Lower leg skin (tissue), 4 donors: ENCODE measurements at regions not wholly inside any gene's neighbourhood (a gene's known extent, or its start where the extent isn't known, plus 50 kb on each side); places are given as distances from the start of the nearest gene placed in this dataset.
"Not testable (repeated sequence)": the region's sequence is repeated elsewhere in the genome, so short reads cannot be mapped to it uniquely, and the experiment has no call there.

Experiments used
- DNase-seq, 2 donors: peaks; one replicate each; pipeline ENCODE4 v3.0.0-alpha.2; 2019; ENCODE audit warnings: low spot score in 2 of 2
- H3K4me3 ChIP-seq: fragments of 200-600 bp; sonication (generic); 2 replicates; pipeline ENCODE4 v1.5.1; 2017; ENCODE audit warnings: mild to moderate bottlenecking, low read depth; ENCODE audit not compliant: poor library complexity, severe bottlenecking
- CTCF ChIP-seq, 3 donors: fragments of 450-650 bp; IDR thresholded peaks; one replicate each; pipeline ENCODE4 v1.5.1; 2016; ENCODE audit warnings: antibody characterized with exemption in 3 of 3, mild to moderate bottlenecking in 3 of 3, moderate library complexity in 2 of 3
- POLR2A ChIP-seq, 2 donors: fragments of 450-650 bp; IDR thresholded peaks; one replicate each; pipeline ENCODE4 v1.6.1; 2016 to 2017; ENCODE audit warnings: antibody characterized with exemption in 2 of 2, mild to moderate bottlenecking in 1 of 2, moderate library complexity in 1 of 2
- WGBS, 2 donors: methylation state at CpG; one replicate each; pipeline ENCODE4 v1.1.5; 2018; 5-methylcytosine and 5-hydroxymethylcytosine counted together
- intact Hi-C: fragments of 100-400 bp; cut with DNase I; formaldehyde crosslinking; loops from one replicate; pipeline ENCODE4 v1.15.0; 2023; ENCODE audit warnings: low total_unique reads

- H3K4me3 ChIP-seq: no peak overlapping the region
- DNase-seq: no peak
- 86 to 90% methylated on average over 4 of the region's 4 CpGs for WGBS, 2 donors
- intact Hi-C loops: no loop called here
- no peak for TF ChIP-seq POLR2A (IDR thresholded peaks at IDR 0.05)
These were observed 111.9 kb upstream of the DDHD1 start for GRCh38 chr14:53265025-53265424.

- intact Hi-C loops: no loop called here
- 85 to 95% methylated on average over 2 of the region's 2 CpGs for whole genome bisulfite sequencing, 2 donors
- DNase-seq: no peak
- no peak overlapping the region for H3K4me3 ChIP-seq
- TF ChIP-seq POLR2A (IDR thresholded peaks at IDR 0.05) (no peak), CTCF (IDR thresholded peaks at IDR 0.05) (no peak)
These were observed 107.8 kb upstream of the DDHD1 start for GRCh38 chr14:53260928-53261327.

- intact Hi-C loops: no loop called here
These were observed 107.2 kb upstream of the DDHD1 start for GRCh38 chr14:53260286-53260685.

GRCh38 chr14:53252141-53252540 lies 99.0 kb upstream of the DDHD1 start:
- 44 to 52% methylated on average over 1 of the region's 1 CpG for WGBS, 2 donors
- DNase-seq: no peak
- H3K4me3 ChIP-seq: no peak overlapping the region
- intact Hi-C loops: no loop called here
- no peak for TF ChIP-seq POLR2A (IDR thresholded peaks at IDR 0.05)
- TF ChIP-seq CTCF (IDR thresholded peaks at IDR 0.05): no peak

More at GRCh38 chr14:53260286-53260685, 107.2 kb upstream of the DDHD1 start:
- no peak overlapping the region for H3K4me3 ChIP-seq
- DNase-seq: no peak
- WGBS, 2 donors: 63 to 69% methylated on average over 5 of the region's 5 CpGs
- TF ChIP-seq CTCF (IDR thresholded peaks at IDR 0.05): no peak
- no peak for TF ChIP-seq POLR2A (IDR thresholded peaks at IDR 0.05)

- no peak overlapping the region for H3K4me3 ChIP-seq
- no peak for TF ChIP-seq POLR2A (IDR thresholded peaks at IDR 0.05)
- intact Hi-C loops: no loop called here
- 22 to 29% methylated on average over 1 of the region's 1 CpG for WGBS, 2 donors
- DNase-seq: no peak
These were observed 95.9 kb upstream of the DDHD1 start for GRCh38 chr14:53249059-53249458.

- H3K4me3 ChIP-seq: no peak overlapping the region
- DNase-seq: no peak
- intact Hi-C loops: no loop called here
- TF ChIP-seq CTCF (IDR thresholded peaks at IDR 0.05) (no peak), POLR2A (IDR thresholded peaks at IDR 0.05) (no peak)
- WGBS, 2 donors: 61 to 72% methylated on average over 4 of the region's 4 CpGs
These were observed 94.7 kb upstream of the DDHD1 start for GRCh38 chr14:53247596-53248370.

- intact Hi-C loops, DNase-seq, H3K4me3 ChIP-seq: not testable (repeated sequence)
- 96 to 98% methylated on average over 3 of the region's 3 CpGs for WGBS, 2 donors
These were observed 89.8 kb upstream of the DDHD1 start for GRCh38 chr14:53242898-53243297.
